RPMI8226 (cell line): ENCODE measurements at regions not wholly inside any gene's neighbourhood (a gene's known extent, or its start where the extent isn't known, plus 50 kb on each side); places are given as distances from the start of the nearest gene placed in this dataset.

Experiments used
- DNase-seq: peaks from one replicate; pipeline ENCODE4 v3.0.0-alpha.2; 2015

- DNase-seq, result no peak
Observed at GRCh38 chr5:88394536-88395175, 126.0 kb upstream of the TMEM161B start.

DNA sequence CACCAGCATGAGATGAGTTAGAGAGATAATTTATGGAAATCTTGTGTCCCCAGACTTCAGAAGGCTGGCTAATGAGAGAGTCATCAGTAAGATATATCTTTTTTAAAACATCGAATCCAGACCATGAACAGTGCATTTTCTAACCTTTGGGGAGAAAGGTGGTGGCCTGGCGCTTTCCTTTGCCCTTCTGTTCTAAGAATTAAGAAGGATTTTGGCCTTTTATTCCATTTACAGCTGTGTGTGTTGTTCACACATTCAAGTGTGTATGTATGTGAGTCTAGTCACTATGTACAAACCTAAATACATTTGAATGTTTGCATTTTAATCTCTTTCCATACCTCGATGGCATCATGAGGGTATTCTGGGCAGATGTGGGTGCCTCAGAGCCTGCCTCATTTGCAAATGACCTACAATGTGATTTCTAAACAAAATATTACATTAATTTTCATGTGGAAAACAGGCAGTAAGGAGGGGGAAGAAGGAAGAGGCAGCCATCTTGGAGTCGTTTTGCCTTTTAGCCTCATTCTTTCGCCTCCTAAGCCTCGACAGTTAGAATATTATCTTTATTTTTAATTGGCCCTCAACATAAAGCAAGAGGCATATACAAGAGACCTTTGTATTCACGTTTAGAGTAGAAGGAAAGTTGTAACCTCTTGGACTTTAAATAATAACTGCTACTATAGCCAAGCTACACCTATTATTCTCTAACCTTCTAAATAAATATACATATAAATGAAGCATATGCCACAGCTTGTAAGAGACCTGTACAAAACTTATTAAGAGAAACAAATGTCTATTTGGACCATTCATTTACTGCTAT, 125.3 kb upstream of the TMEM161B start:
- no peak for DNase-seq

DNA sequence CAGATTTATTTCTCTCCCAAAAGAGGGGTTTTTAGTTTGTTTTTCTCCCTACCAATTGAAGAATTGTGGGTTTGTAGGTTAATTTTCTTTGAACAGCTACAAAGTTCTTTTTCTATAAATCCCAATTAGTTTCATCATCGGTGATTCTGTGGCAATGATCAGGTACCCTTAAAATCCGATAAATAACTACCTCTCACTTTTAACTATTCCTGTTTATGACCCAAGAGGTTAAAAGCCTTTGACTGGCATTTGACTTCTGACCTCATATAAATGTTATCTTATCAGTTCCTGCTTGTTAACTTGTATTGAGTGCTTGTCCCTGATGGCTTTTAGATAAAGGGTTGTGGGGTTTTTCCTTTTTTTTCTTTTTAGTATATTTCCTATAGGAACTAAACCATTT, 124.4 kb upstream of the TMEM161B start:
- DNase-seq, result no peak

DNA sequence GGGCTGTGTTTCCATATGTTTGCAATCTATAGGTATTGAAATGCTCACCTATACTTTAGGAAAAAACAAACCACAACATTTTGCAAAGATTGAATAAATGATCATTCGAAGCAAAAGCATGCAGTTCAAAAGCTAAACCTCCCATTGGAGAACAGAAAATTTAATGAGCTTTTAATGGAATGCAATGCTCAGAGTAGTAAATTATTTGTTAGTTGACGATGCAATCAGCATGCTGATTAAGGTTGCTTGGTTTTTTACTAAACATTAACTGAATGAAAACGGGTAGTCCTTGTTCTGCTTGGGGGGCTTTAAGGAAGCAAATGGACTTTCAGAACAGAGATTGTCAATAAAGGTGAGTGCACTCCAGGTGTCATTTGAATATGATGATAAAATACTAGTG, 123.3 kb upstream of the TMEM161B start:
- no peak for DNase-seq

DNA sequence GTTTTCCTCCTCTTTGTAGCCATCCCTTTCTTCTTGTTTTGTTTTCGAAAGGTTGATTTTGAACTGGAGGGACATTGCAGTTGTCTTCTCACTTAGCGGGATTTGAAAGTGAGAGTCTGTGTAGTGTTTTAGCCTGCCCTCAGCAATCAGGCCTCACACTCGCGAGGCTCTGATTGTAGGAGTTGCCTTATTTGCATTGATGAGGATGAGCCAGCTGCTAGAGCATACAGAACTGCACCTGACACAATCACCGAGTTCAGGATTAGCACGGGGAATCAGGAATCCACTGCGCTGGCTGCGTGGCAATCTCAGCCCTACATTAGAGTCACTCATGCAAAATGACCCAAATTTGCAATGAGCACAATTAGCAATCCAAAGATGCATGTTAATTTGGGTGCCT, 122.5 kb upstream of the TMEM161B start:
- DNase-seq, result no peak

DNA sequence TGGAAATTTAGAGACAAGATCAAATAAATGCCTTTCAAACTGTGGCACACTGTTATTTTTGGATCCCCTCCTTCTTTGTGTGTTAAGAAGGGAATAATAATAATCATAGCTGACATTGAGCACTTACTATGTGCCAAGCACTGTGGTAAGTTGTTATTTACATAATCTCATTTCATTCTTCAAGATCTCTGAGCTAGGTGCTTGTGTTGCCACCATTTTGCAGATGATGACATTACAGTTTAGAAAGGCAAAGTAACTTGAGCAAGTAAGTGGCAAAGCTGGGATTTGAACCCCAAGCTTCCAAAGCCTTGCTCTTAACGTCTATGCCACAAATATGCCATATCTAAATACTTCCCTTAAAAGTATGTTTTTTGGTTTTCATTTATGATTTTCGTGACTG, 121.8 kb upstream of the TMEM161B start:
- no peak for DNase-seq

GRCh38 chr5:88390096-88390441, 121.4 kb upstream of the TMEM161B start:
- DNase-seq, result no peak

GRCh38 chr5:88389338-88390095, 120.9 kb upstream of the TMEM161B start:
- DNase-seq, result no peak

GRCh38 chr5:88388476-88389337, 120.1 kb upstream of the TMEM161B start:
- no peak for DNase-seq

DNA sequence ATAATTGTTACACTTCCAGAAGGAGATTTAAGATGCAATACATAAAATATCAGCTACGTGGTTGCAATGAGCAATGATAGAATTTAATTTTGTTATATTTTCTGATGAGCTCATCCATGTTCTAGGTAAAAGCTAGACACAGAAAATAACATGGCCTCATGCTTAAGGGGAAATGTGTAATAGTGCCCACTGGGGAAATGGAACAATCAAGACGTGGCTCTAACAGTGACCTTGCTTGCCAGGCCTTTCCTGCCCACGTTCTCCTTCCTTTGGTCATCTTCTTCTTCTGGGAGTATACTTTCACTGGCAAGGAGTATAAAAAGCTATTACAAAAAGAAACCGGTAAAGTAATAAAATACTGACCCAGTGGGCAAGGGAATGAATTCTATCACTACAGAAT, 116.2 kb upstream of the TMEM161B start:
- no peak for DNase-seq

DNA sequence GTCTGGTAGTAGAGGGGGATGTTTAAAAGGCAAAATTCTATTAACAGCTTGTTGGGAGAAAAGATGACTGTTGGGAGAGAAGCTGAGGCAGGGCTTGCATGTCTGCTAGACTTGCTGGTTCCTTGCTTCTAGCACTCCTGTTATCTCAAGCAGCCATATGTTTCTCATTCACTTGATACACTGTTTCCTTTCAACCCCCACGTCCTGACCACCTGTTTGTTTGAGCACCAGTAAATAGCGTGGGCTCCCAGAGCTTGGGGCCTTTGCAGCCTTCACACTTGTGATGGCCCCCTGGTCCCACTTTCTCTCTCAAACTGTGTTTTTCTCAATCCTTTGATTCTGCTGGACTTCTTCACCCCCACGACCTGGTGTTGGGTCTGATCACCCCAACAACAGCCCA, 111.7 kb upstream of the TMEM161B start:
- DNase-seq, result no peak

- DNase-seq, result no peak
Observed at GRCh38 chr5:88377705-88378656, 109.3 kb upstream of the TMEM161B start.

GRCh38 chr5:88377240-88377639, 108.6 kb upstream of the TMEM161B start:
- no peak for DNase-seq

DNA sequence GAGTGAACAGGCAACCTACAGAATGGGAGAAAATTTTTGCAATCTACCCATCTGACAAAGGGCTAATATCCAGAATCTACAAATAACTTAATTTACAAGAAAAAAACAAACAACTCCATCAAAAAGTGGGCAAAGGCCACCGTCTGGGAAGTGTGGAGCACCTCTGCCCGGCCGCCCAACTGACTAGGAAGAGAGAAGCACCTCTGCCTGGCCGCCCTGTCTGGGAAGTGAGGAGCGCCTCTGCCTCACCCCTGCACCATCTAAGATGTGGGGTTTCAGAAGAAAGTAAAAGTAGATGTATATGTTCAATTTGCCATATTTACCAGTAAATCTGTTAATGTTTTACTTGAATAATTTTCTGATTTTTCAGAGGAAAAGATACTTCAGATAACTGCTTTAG, 108.1 kb upstream of the TMEM161B start:
- DNase-seq, result no peak

GRCh38 chr5:88374391-88374790, 105.7 kb upstream of the TMEM161B start:
- no peak for DNase-seq

- no peak for DNase-seq
Observed at GRCh38 chr5:88370824-88371223, 102.2 kb upstream of the TMEM161B start.

GRCh38 chr5:88368201-88368600, 99.6 kb upstream of the TMEM161B start:
- DNase-seq, result no peak

- no peak for DNase-seq
Observed at GRCh38 chr5:88364991-88365390, 96.3 kb upstream of the TMEM161B start.

DNA sequence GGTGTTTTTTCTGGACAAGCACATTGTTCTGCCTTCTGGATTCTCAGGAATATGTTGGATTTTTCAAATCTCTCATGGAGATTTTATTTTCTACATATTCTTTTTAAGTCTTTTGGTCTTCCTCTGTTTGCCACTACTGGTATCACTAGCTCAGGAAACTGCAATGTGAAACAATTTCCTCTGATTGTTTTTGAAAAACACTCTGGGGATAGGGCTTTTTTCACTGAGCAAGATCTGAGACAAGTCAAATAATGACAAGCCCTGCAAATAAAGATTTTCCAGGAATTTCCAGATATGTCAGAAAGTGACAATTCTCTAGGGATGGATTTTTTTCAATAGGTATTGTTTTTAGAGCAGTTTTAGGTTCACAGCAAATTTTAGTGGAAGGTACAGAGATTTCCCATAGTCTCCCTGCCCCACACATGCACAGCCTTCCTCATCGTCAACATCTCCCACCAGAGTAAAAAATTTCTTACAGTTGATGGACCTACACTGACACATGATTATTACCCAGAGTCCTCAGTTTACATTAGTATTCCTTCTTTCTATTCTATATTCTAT, 86.9 kb upstream of the TMEM161B start:
- DNase-seq, result no peak

GRCh38 chr5:88325868-88326267, 57.2 kb upstream of the TMEM161B start:
- no peak for DNase-seq

GRCh38 chr5:88322785-88323184, 54.1 kb upstream of the TMEM161B start:
- DNase-seq, result no peak
